ENCODE measurements at regions not wholly inside any gene's neighbourhood (a gene's known extent, or its start where the extent isn't known, plus 50 kb on each side); places are given as distances from the start of the nearest gene placed in this dataset.

DNA sequence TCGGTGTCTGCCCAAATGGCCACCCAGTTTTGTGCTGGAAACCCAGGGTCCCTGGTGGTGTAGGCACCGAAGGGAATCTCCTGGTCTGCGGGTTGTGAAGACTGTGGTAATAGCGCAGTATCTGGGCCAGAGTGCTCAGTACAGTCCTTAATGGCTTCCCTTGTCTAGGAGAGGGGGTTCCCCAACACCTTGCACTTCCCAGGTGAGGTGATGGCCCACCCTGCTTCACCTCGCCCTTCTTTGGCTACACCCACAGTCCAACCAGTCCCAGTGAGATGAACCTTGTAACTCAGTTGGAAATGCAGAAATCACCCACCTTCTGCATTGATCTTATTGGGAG is 402.4 kb downstream of the SRGAP2C start:
- TF ChIP-seq, protein P1, sequence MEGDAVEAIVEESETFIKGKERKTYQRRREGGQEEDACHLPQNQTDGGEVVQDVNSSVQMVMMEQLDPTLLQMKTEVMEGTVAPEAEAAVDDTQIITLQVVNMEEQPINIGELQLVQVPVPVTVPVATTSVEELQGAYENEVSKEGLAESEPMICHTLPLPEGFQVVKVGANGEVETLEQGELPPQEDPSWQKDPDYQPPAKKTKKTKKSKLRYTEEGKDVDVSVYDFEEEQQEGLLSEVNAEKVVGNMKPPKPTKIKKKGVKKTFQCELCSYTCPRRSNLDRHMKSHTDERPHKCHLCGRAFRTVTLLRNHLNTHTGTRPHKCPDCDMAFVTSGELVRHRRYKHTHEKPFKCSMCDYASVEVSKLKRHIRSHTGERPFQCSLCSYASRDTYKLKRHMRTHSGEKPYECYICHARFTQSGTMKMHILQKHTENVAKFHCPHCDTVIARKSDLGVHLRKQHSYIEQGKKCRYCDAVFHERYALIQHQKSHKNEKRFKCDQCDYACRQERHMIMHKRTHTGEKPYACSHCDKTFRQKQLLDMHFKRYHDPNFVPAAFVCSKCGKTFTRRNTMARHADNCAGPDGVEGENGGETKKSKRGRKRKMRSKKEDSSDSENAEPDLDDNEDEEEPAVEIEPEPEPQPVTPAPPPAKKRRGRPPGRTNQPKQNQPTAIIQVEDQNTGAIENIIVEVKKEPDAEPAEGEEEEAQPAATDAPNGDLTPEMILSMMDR (IDR thresholded peaks at IDR 0.05; ENCODE audit: low read length), result no peak
- TF ChIP-seq EZH2 (IDR thresholded peaks at IDR 0.05; ENCODE audit: borderline replicate concordance, low read length), result no peak

Data from OCI-LY1 (cell line).